ENCODE measurements at regions not wholly inside any gene's neighbourhood (a gene's known extent, or its start where the extent isn't known, plus 50 kb on each side); places are given as distances from the start of the nearest gene placed in this dataset.

DNA sequence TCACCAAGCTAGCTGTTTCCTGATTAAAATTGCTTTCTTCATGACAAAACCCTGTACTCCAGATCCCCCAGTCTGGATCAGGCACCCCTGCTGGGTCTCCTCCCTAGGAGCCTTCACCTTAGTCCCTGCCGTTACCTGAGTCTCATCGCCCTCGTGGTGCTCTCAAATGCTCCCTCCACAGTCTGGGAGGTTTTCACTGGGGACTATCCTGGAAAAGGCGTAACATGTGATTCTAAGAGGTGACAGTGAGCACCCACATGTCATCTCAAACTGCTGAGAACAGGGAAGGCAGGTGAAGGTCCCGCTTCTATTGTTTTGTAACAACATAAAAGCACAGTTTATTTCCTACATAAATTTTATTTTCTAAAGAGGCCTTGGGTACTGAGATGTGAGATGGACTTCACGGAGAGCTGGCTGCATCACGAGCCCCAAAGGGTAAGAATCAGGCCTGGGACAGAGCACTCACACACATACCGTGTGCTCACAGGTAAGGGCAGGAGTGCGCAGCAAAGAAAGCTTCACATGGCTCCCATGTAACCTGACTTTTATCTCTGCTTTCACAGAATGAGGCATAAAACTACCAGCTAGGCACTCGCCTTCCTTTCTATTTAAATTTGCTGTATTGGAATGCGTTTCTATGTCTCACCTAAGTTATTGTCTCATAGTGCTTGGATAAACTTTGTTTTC, 531.5 kb downstream of the RNF144A start:
- Mint-ChIP-seq H3K4me1 (ENCODE audit: low read depth) (peaks cover 79% of the 10 kb centered on the region), H3K27ac (peak overlapping the region; percentile 90), H3K9me3 (peaks cover 6% of the 10 kb centered on the region), H3K36me3 (ENCODE audit: low read depth) (peaks cover 11% of the 10 kb centered on the region), H3K27me3 (no peaks in the 10 kb centered on the region), H3K4me3 (no peak overlapping the region)

GRCh38 chr2:7449298-7449697, 532.1 kb downstream of the RNF144A start:
- Mint-ChIP-seq H3K9me3 (peaks cover 4% of the 10 kb centered on the region), H3K4me3 (no peak overlapping the region), H3K36me3 (ENCODE audit: low read depth) (peaks cover 10% of the 10 kb centered on the region), H3K27me3 (no peaks in the 10 kb centered on the region), H3K27ac (peak overlapping the region; percentile 90), H3K4me1 (ENCODE audit: low read depth) (peaks cover 79% of the 10 kb centered on the region)

GRCh38 chr2:7450188-7450832, 533.1 kb downstream of the RNF144A start:
- H3K27me3 Mint-ChIP-seq, result no peaks in the 10 kb centered on the region
- peak overlapping the region; percentile 98 for H3K27ac Mint-ChIP-seq
- H3K9me3 Mint-ChIP-seq, result no peaks in the 10 kb centered on the region
- H3K4me1 Mint-ChIP-seq (ENCODE audit: low read depth), result peaks cover 81% of the 10 kb centered on the region
- H3K36me3 Mint-ChIP-seq (ENCODE audit: low read depth), result peaks cover 10% of the 10 kb centered on the region
- H3K4me3 Mint-ChIP-seq, result peak overlapping the region; percentile 71

DNA sequence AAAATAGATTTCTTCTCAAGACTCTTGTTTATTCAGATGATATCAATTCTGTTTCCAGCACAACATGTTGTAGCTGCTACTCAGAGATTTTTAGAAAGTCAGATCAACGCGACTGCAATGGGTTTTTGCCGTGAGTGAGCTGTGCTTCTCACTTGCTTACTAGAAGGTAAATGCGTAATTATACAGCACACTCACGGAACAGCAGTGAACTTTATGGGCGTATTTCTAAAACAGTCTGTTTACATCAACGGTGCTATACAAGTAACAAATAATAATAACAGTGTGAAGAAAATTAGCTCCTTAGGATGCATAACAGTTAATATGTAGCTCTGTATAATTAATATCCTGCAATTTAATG, 533.6 kb downstream of the RNF144A start:
- H3K4me1 Mint-ChIP-seq (ENCODE audit: low read depth), result peaks cover 76% of the 10 kb centered on the region
- peak overlapping the region; percentile 98 for H3K27ac Mint-ChIP-seq
- peaks cover 7% of the 10 kb centered on the region for H3K36me3 Mint-ChIP-seq (ENCODE audit: low read depth)
- H3K9me3 Mint-ChIP-seq, result no peaks in the 10 kb centered on the region
- peak overlapping the region; percentile 71 for H3K4me3 Mint-ChIP-seq
- no peaks in the 10 kb centered on the region for H3K27me3 Mint-ChIP-seq

DNA sequence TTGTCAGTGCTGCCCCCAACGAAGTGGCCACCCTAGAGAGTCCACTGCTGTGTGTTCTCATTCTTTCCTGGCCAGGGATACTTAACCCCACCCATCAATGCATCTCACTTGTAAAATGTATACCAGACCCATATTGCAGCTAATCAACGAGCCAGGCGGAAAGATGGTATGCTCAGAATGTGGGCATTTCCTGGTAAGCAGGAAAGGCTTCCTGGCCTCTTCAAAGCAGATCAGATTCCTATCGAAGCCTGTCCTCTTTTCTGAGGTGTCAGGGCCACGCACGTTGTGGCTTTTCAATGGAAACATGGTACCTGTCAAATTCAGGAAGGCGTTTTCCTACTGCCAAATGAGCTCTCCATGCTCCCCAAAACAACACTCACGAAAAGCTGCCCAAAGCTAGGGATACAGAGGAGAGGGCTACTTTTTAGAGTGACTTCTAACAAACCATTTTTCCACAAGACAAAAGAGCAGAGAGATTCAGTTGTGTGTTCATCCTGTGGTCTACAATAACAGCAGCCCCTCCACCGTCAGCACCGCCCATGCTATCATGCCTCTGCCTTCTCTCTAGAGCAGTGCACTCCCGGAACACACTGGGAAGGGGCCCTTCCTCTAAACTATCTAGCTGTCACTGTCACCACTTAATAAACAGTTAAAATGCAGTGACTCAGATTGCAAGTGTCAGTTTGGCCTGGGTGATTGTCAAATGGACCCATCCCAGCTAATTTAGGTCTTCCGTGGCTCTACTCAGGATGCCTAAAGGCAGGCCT, 535.1 kb downstream of the RNF144A start:
- no peaks in the 10 kb centered on the region for H3K9me3 Mint-ChIP-seq

DNA sequence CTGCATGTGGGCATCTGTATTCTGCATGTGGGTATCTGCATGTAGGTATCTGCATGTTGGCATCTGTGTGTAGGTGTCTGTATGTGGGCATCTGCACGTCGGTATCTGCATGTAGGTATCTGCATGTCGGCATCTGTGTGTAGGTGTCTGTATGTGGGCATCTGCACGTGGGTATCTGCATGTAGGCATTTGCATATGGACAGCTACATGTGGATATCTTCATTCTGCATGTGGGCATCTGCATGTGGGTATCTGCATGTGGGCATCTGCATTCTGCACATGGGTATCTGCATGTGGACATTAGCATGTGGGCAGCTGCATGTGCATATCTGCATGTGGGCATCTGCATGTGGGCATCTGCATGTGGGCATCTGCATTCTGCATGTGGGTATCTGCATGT, 537.4 kb downstream of the RNF144A start:
- Mint-ChIP-seq H3K27me3 (no peaks in the 10 kb centered on the region), H3K27ac (no peak overlapping the region), H3K4me1 (ENCODE audit: low read depth) (peaks cover 62% of the 10 kb centered on the region), H3K36me3 (ENCODE audit: low read depth) (no peaks in the 10 kb centered on the region), H3K9me3 (no peaks in the 10 kb centered on the region), H3K4me3 (no peak overlapping the region)

More for the DNA sequence above, 535.1 kb downstream of the RNF144A start:
- Mint-ChIP-seq H3K4me1 (ENCODE audit: low read depth) (peaks cover 73% of the 10 kb centered on the region), H3K36me3 (ENCODE audit: low read depth) (peaks cover 5% of the 10 kb centered on the region), H3K27ac (peak overlapping the region; percentile 98), H3K27me3 (no peaks in the 10 kb centered on the region), H3K4me3 (peak overlapping the region; percentile 48)

DNA sequence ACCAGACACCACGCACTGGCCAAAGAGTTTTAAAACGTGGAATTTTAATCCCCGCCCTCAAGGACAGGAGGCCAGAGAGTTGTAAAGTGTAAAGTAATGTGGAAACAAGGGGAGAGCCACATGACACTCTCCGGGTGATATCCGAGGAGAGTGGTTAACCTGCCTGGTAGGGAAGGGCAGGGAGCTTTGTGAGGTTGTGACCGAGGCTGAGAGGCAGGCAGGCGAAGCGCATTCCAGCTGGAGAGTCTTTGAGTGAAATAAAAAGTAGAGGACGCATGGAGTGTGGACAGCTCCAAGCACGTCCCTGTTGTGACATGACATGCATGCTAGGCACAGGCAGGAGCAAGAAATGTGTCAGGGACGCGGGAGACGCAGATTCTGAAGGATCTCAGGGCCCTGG, 539.5 kb downstream of the RNF144A start:
- no peak overlapping the region for H3K27ac Mint-ChIP-seq
- H3K36me3 Mint-ChIP-seq (ENCODE audit: low read depth), result peaks cover 3% of the 10 kb centered on the region
- H3K27me3 Mint-ChIP-seq, result no peaks in the 10 kb centered on the region
- peaks cover 48% of the 10 kb centered on the region for H3K4me1 Mint-ChIP-seq (ENCODE audit: low read depth)
- no peak overlapping the region for H3K4me3 Mint-ChIP-seq
- peaks cover 5% of the 10 kb centered on the region for H3K9me3 Mint-ChIP-seq

DNA sequence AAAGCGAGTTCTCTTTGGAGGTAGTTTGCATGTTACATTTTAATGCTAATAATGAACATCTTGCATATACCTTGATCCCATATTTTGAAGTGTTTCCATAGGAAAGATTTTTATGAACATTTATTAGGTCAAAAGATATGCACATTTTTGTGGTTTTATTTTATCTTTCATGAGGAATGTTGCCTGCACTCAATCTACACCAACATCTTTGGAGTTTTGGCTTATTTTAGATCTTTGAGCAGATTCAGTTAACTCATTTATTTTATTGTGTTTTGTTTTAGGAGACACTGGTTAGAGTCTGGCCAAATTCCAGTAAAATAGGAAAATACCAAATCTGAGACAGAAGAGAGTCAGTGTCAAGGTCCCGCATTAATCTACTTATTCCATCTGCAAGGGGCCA, 540.9 kb downstream of the RNF144A start:
- H3K9me3 Mint-ChIP-seq, result peaks cover 14% of the 10 kb centered on the region
- peaks cover 3% of the 10 kb centered on the region for H3K36me3 Mint-ChIP-seq (ENCODE audit: low read depth)
- H3K27ac Mint-ChIP-seq, result no peak overlapping the region
- peaks cover 38% of the 10 kb centered on the region for H3K4me1 Mint-ChIP-seq (ENCODE audit: low read depth)
- H3K27me3 Mint-ChIP-seq, result no peaks in the 10 kb centered on the region
- H3K4me3 Mint-ChIP-seq, result no peak overlapping the region

DNA sequence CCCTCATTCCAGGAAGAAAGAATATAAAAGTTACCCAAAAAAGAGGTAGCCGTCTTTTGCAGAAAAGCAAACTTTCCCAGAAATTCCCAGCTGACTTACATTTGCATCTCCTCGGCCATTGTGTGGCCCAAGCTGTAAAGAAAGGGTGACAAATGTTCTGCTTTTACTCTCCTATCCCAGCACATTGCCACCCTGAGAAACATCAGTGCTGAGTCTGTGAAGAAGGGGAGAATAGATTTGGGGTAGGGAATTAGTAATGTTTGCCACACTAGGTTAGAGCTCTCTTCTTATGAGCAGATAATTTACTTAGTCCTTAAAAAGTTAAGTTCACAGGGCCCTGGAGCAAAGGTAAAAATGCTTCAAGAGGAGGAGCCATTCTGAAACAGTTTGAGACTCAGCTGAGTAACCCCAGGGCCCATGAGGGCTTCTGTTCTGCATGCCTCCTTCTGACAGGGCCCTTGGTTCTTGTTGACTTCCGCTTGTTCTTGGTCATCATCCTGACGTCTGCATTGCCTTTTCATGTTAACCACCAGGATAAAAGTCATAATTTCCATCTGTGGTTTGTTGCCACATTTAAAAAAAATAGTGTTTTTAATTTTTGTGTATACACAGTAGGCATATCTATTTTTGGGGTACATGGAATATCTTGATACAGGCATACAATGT, 550.7 kb downstream of the RNF144A start:
- Mint-ChIP-seq H3K27me3 (no peaks in the 10 kb centered on the region), H3K36me3 (ENCODE audit: low read depth) (peaks cover 15% of the 10 kb centered on the region), H3K9me3 (peaks cover 8% of the 10 kb centered on the region), H3K27ac (peak overlapping the region; percentile 89), H3K4me3 (peak overlapping the region; percentile 57), H3K4me1 (ENCODE audit: low read depth) (peaks cover 59% of the 10 kb centered on the region)

DNA sequence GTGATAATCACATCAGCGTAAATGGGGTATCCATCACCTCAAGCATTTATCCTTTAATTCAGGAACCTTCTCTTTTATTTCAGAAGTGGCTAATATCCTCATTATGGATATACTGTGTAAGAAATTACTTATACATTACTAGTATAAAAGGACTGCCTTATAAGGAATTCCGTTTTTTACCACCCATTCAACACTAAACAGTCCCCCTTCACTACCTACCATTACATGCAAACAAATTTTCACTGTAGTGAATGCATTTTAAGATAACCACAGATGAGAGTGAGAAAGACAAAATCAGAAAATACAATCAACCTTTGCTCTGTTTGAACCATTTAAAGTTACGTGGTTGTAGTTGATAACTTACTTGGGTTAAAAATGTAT, 551.2 kb downstream of the RNF144A start:
- Mint-ChIP-seq H3K27ac (peak overlapping the region; percentile 89), H3K4me1 (ENCODE audit: low read depth) (peaks cover 64% of the 10 kb centered on the region), H3K9me3 (peaks cover 8% of the 10 kb centered on the region), H3K36me3 (ENCODE audit: low read depth) (peaks cover 15% of the 10 kb centered on the region), H3K27me3 (no peaks in the 10 kb centered on the region), H3K4me3 (no peak overlapping the region)

DNA sequence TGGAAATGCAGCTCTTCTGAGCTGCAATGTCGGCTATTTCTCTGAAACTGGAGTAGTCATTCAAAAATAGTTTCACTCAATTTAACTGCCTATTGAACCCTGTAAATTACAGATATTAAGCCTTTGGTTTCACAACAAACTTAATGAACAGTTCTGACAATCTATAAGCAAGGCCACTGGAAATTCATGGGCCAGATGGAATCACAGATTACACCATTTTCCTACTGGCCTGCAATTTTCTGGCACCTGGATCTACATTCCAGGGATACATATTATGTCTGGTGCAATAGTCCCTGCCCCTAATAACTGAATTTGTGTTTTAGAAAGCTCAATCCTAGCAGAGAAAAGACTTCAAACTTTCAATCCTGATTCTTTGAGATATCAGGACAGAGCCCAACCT, 551.7 kb downstream of the RNF144A start:
- Mint-ChIP-seq H3K4me1 (ENCODE audit: low read depth) (peaks cover 68% of the 10 kb centered on the region), H3K9me3 (peaks cover 8% of the 10 kb centered on the region), H3K27ac (peak overlapping the region; percentile 89)

DNA sequence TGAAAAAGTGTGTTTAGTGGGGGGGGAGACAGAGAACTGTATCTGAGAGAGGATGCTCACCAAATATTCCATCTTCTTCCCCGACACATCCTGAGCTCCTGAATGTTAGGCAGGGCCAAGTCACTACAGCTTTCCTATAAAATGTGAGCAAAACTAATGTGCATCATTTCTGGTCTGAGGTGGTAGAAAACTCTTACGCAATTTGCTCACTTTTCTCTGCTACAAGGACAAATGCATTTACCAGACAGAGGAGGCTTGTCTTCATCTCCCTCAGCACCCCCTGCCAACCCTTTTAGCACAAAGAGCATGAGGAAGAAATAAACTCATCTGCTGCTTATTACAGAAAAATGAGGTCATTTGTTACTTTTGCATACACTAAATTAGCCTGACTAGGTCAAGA, 554.0 kb downstream of the RNF144A start:
- Mint-ChIP-seq H3K4me1 (ENCODE audit: low read depth) (peaks cover 63% of the 10 kb centered on the region), H3K4me3 (no peak overlapping the region), H3K9me3 (peaks cover 4% of the 10 kb centered on the region), H3K27me3 (no peaks in the 10 kb centered on the region), H3K27ac (peak overlapping the region; percentile 66), H3K36me3 (ENCODE audit: low read depth) (peaks cover 4% of the 10 kb centered on the region)

More for the DNA sequence above, 551.7 kb downstream of the RNF144A start:
- Mint-ChIP-seq H3K27me3 (no peaks in the 10 kb centered on the region), H3K4me3 (no peak overlapping the region), H3K36me3 (ENCODE audit: low read depth) (peaks cover 15% of the 10 kb centered on the region)

- peak overlapping the region; percentile 61 for H3K27ac Mint-ChIP-seq
- no peaks in the 10 kb centered on the region for H3K27me3 Mint-ChIP-seq
These were observed 555.3 kb downstream of the RNF144A start for GRCh38 chr2:7472465-7472864.

DNA sequence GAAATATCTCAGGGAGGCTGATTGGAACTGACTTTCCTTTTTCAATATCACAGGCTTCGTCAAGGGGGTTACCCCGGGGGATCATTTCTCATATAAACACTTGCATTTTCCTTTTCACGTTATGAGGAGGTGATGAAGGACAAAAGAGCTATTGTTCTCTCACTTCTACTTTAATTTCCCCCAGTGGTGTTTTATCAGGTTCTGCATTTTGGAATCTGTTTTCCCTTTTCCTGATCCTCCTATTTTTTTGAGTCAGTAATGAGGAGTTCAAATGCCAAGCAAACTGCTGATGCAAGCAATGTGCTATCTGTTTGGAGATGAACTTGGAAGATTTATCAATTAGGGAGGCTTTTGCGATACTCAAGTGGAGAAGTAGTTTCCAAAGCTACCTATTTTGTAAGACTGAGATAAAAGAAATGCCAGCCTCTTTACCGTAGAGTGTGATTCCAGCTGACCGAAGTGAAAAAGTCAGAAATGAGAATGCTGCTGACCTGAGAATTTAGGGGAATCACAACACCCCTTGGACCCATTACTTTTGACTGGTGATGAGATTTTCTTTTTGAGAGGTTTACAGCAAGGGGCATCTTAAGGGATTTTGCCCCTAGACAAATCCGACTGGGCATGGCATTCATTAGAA, 556.0 kb downstream of the RNF144A start:
- Mint-ChIP-seq H3K9me3 (peaks cover 4% of the 10 kb centered on the region), H3K27me3 (no peaks in the 10 kb centered on the region), H3K4me1 (ENCODE audit: low read depth) (peaks cover 51% of the 10 kb centered on the region), H3K36me3 (ENCODE audit: low read depth) (no peaks in the 10 kb centered on the region), H3K27ac (peak overlapping the region; percentile 15), H3K4me3 (no peak overlapping the region)

More at GRCh38 chr2:7472465-7472864, 555.3 kb downstream of the RNF144A start:
- H3K4me1 Mint-ChIP-seq (ENCODE audit: low read depth), result peaks cover 56% of the 10 kb centered on the region
- peaks cover 4% of the 10 kb centered on the region for H3K9me3 Mint-ChIP-seq
- no peaks in the 10 kb centered on the region for H3K36me3 Mint-ChIP-seq (ENCODE audit: low read depth)
- no peak overlapping the region for H3K4me3 Mint-ChIP-seq
